ENCODE measurements at regions not wholly inside any gene's neighbourhood (a gene's known extent, or its start where the extent isn't known, plus 50 kb on each side); places are given as distances from the start of the nearest gene placed in this dataset.

DNA sequence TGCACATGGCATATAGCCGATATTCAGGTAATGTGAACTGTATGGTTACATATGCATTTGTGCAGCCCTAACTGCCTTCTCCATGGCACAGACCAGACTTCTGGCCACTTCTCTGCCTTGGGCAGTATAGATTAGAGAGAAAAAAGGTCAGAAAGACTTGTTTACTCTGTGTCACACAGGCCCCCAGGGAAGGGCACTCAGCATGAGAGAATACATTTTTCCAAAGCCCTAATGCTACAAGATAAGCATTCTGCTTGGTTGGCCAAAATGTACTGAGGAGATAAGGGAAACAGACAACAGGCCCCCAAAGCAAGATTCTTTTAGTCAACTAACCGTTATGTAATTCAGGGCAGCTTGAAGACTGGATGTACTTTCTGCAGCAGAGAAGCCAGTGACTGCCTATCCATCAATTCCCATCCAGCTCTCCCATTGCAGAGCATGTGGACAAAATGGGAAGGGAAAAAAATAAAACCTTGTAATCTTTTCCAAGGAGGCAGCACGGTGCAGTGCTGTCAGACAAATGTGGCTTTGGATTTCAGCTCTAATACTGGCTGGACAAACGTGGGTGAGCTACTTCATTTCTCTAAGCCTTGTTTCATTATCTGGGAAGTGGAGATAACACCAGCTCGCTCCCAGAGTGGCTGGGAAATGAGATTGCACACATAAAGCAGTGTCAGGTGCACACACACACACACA, 205.9 kb downstream of the NSG2 start:
- 60% methylated on average over 2 of the region's 5 CpGs for WGBS (ENCODE audit: insufficient coverage)
- Histone ChIP-seq H3K4me3 (ENCODE audit: control insufficient read depth in 1 of 2, extremely low read depth in 1 of 2, low read length in 1 of 2) (no peak overlapping the region), H3K27me3 (replicated peaks in 1 of 2; ENCODE audit: control insufficient read depth in 2 of 2, extremely low read depth in 1 of 2, insufficient read depth in 2 of 2, low read length in 1 of 2) (no peaks in the 10 kb centered on the region), H3K36me3 (ENCODE audit: control insufficient read depth in 2 of 2, extremely low read depth in 1 of 2, insufficient read depth in 1 of 2, low read length in 1 of 2) (no peaks in the 10 kb centered on the region), H3K4me1 (ENCODE audit: control insufficient read depth in 1 of 2, extremely low read depth in 1 of 2, insufficient read depth in 2 of 2, low read length in 2 of 2) (no peaks in the 10 kb centered on the region), H3K9me3 (no peaks in the 10 kb centered on the region), H3K27ac (ENCODE audit: low read length) (no peak overlapping the region)
- peaks cover 2 to 3% of the 10 kb centered on the region in 2 donors for H3K27me3 Mint-ChIP-seq
- ChIA-PET CTCF (interaction anchor here in 1 of 2 donors (0.6 kb wide), 1 partner anchor 9 kb away, joined by 3 read pairs; no protein-coding TSS in a partner anchor), POLR2A (no interaction called here)
- ATAC-seq (replicated peaks in 1 of 4) (no peak), DNase-seq (no peak)
- no peaks in the 10 kb centered on the region for H3K4me1 Mint-ChIP-seq
- no peak overlapping the region for H3K27ac Mint-ChIP-seq
- no peak overlapping the region for H3K4me3 Mint-ChIP-seq
- no peaks in the 10 kb centered on the region for H3K36me3 Mint-ChIP-seq
- H3K9me3 Mint-ChIP-seq = peaks cover 0 to 3% (median 0%) of the 10 kb centered on the region in 3 donors

- ChIA-PET CTCF (interaction anchor here in 1 of 2 donors (0.6 kb wide), 1 partner anchor 9 kb away, joined by 3 read pairs; no protein-coding TSS in a partner anchor), POLR2A (no interaction called here)
- Histone ChIP-seq H3K27me3 (replicated peaks in 1 of 2; ENCODE audit: control insufficient read depth in 2 of 2, extremely low read depth in 1 of 2, insufficient read depth in 2 of 2, low read length in 1 of 2) (no peaks in the 10 kb centered on the region), H3K9me3 (no peaks in the 10 kb centered on the region), H3K36me3 (ENCODE audit: control insufficient read depth in 2 of 2, extremely low read depth in 1 of 2, insufficient read depth in 1 of 2, low read length in 1 of 2) (no peaks in the 10 kb centered on the region), H3K4me1 (ENCODE audit: control insufficient read depth in 1 of 2, extremely low read depth in 1 of 2, insufficient read depth in 2 of 2, low read length in 2 of 2) (no peaks in the 10 kb centered on the region), H3K27ac (ENCODE audit: low read length) (no peak overlapping the region), H3K4me3 (ENCODE audit: control insufficient read depth in 1 of 2, extremely low read depth in 1 of 2, low read length in 1 of 2) (no peak overlapping the region)
- ATAC-seq (replicated peaks in 1 of 4) (no peak), DNase-seq (no peak)
- Mint-ChIP-seq H3K27me3 (peaks cover 3 to 4% of the 10 kb centered on the region in 2 donors), H3K4me1 (no peaks in the 10 kb centered on the region), H3K4me3 (no peak overlapping the region), H3K36me3 (no peaks in the 10 kb centered on the region), H3K9me3 (peaks cover 0 to 3% (median 0%) of the 10 kb centered on the region in 3 donors), H3K27ac (no peak overlapping the region)
- no CpG with 5 or more reads among the region's 1 CpG for WGBS (ENCODE audit: insufficient coverage)
Measured at GRCh38 chr5:174252121-174252520, 206.6 kb downstream of the NSG2 start.

- H3K4me3 ChIP-seq (ENCODE audit: control insufficient read depth in 1 of 2, extremely low read depth in 1 of 2, low read length in 1 of 2) = no peak overlapping the region
- peaks cover 7 to 20% of the 10 kb centered on the region in 2 donors for H3K27me3 Mint-ChIP-seq
- ATAC-seq (replicated peaks in 1 of 4) (no peak), DNase-seq (no peak)
- H3K9me3 Mint-ChIP-seq = peaks cover 0 to 8% (median 0%) of the 10 kb centered on the region in 3 donors
- H3K27ac Mint-ChIP-seq = no peak overlapping the region
- H3K27ac ChIP-seq (ENCODE audit: low read length) = no peak overlapping the region
- no peaks in the 10 kb centered on the region for H3K9me3 ChIP-seq
- no peaks in the 10 kb centered on the region for H3K27me3 ChIP-seq (replicated peaks in 1 of 2; ENCODE audit: control insufficient read depth in 2 of 2, extremely low read depth in 1 of 2, insufficient read depth in 2 of 2, low read length in 1 of 2)
- no peaks in the 10 kb centered on the region for H3K36me3 Mint-ChIP-seq
- H3K4me3 Mint-ChIP-seq = no peak overlapping the region
- CTCF ChIA-PET = no interaction called here
- H3K4me1 Mint-ChIP-seq = no peaks in the 10 kb centered on the region
- H3K36me3 ChIP-seq (ENCODE audit: control insufficient read depth in 2 of 2, extremely low read depth in 1 of 2, insufficient read depth in 1 of 2, low read length in 1 of 2) = no peaks in the 10 kb centered on the region
- whole genome bisulfite sequencing (ENCODE audit: insufficient coverage) = 53% methylated on average over 8 of the region's 8 CpGs
- POLR2A ChIA-PET = no interaction called here
- no peaks in the 10 kb centered on the region for H3K4me1 ChIP-seq (ENCODE audit: control insufficient read depth in 1 of 2, extremely low read depth in 1 of 2, insufficient read depth in 2 of 2, low read length in 2 of 2)
Measured at GRCh38 chr5:174259696-174260420, 214.4 kb downstream of the NSG2 start.

GRCh38 chr5:174271316-174271715, 225.8 kb downstream of the NSG2 start:
- CTCF ChIA-PET = no interaction called here
- H3K36me3 Mint-ChIP-seq = no peaks in the 10 kb centered on the region
- no peaks in the 10 kb centered on the region for H3K9me3 ChIP-seq
- POLR2A ChIA-PET = no interaction called here
- H3K27ac Mint-ChIP-seq = no peak overlapping the region
- H3K4me3 Mint-ChIP-seq = no peak overlapping the region
- H3K27me3 Mint-ChIP-seq = peaks cover 0 to 5% of the 10 kb centered on the region in 2 donors
- H3K27ac ChIP-seq (ENCODE audit: low read length) = no peak overlapping the region
- no peaks in the 10 kb centered on the region for H3K36me3 ChIP-seq (ENCODE audit: control insufficient read depth in 2 of 2, extremely low read depth in 1 of 2, insufficient read depth in 1 of 2, low read length in 1 of 2)
- no peaks in the 10 kb centered on the region for H3K4me1 Mint-ChIP-seq
- ATAC-seq (replicated peaks in 1 of 4) = no peak
- no peaks in the 10 kb centered on the region for H3K4me1 ChIP-seq (ENCODE audit: control insufficient read depth in 1 of 2, extremely low read depth in 1 of 2, insufficient read depth in 2 of 2, low read length in 2 of 2)
- H3K9me3 Mint-ChIP-seq = peaks cover 0 to 20% (median 0%) of the 10 kb centered on the region in 3 donors
- H3K27me3 ChIP-seq (replicated peaks in 1 of 2; ENCODE audit: control insufficient read depth in 2 of 2, extremely low read depth in 1 of 2, insufficient read depth in 2 of 2, low read length in 1 of 2) = no peaks in the 10 kb centered on the region
- no peak overlapping the region for H3K4me3 ChIP-seq (ENCODE audit: control insufficient read depth in 1 of 2, extremely low read depth in 1 of 2, low read length in 1 of 2)
- WGBS (ENCODE audit: insufficient coverage) = no CpG with 5 or more reads among the region's 1 CpG
- no peak for DNase-seq

DNA sequence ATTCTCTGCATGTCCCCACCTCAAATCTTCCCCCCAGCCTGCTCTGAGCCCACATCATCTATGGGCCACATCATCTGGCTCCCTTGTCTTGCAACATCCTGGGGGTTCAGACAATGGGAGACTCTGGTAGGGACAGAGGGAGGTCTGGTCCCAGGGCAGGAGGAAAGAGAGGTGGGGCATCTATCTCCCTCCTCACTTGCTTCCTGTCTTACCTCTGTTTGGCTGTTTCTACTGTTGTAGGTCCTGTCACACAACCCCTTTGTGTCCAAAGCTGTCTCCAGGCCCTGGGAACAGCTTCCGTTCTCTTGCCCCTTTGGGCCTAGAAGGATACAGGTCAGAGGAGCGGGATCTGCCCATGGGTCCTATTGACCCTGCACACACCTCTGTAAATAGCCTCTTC, 227.2 kb downstream of the NSG2 start:
- Mint-ChIP-seq H3K36me3 (no peaks in the 10 kb centered on the region), H3K27me3 (peaks cover 0 to 5% of the 10 kb centered on the region in 2 donors), H3K9me3 (peaks cover 0 to 17% (median 0%) of the 10 kb centered on the region in 3 donors), H3K4me1 (no peaks in the 10 kb centered on the region), H3K27ac (no peak overlapping the region), H3K4me3 (no peak overlapping the region)
- ChIA-PET CTCF (no interaction called here), POLR2A (no interaction called here)
- no peak for ATAC-seq (replicated peaks in 1 of 4)
- Histone ChIP-seq H3K27me3 (replicated peaks in 1 of 2; ENCODE audit: control insufficient read depth in 2 of 2, extremely low read depth in 1 of 2, insufficient read depth in 2 of 2, low read length in 1 of 2) (no peaks in the 10 kb centered on the region), H3K36me3 (ENCODE audit: control insufficient read depth in 2 of 2, extremely low read depth in 1 of 2, insufficient read depth in 1 of 2, low read length in 1 of 2) (no peaks in the 10 kb centered on the region), H3K4me1 (ENCODE audit: control insufficient read depth in 1 of 2, extremely low read depth in 1 of 2, insufficient read depth in 2 of 2, low read length in 2 of 2) (no peaks in the 10 kb centered on the region), H3K27ac (ENCODE audit: low read length) (no peak overlapping the region), H3K4me3 (ENCODE audit: control insufficient read depth in 1 of 2, extremely low read depth in 1 of 2, low read length in 1 of 2) (no peak overlapping the region), H3K9me3 (no peaks in the 10 kb centered on the region)
- no peak for DNase-seq
- 80% methylated on average over 2 of the region's 2 CpGs for WGBS (ENCODE audit: insufficient coverage)

DNA sequence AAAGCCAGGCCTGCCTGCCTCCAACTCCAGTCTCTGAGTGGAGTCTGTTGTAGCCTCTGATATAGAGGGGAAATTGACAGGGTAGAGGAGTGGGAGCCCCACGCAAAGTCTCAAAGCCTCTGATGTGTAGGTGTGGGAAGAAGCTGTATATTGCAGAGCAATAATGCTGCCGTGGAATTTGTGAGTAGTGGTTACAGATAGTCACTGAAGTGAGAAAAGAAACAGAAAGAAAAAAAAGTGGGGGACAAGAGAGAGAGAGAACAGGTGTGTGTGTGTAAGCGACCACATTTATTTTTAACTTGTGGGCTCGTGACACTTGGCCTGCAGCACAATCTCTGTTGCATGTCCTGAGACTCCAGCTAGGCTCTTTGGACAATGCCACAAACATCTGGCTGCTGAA, 227.8 kb downstream of the NSG2 start:
- no peak for DNase-seq
- no peaks in the 10 kb centered on the region for H3K4me1 ChIP-seq (ENCODE audit: control insufficient read depth in 1 of 2, extremely low read depth in 1 of 2, insufficient read depth in 2 of 2, low read length in 2 of 2)
- Mint-ChIP-seq H3K9me3 (peaks cover 0 to 14% (median 0%) of the 10 kb centered on the region in 3 donors), H3K4me1 (no peaks in the 10 kb centered on the region), H3K27ac (no peak overlapping the region), H3K27me3 (peaks cover 0 to 5% of the 10 kb centered on the region in 2 donors), H3K4me3 (no peak overlapping the region), H3K36me3 (no peaks in the 10 kb centered on the region)
- ChIA-PET POLR2A (no interaction called here), CTCF (no interaction called here)
- H3K36me3 ChIP-seq (ENCODE audit: control insufficient read depth in 2 of 2, extremely low read depth in 1 of 2, insufficient read depth in 1 of 2, low read length in 1 of 2) = no peaks in the 10 kb centered on the region
- H3K27me3 ChIP-seq (replicated peaks in 1 of 2; ENCODE audit: control insufficient read depth in 2 of 2, extremely low read depth in 1 of 2, insufficient read depth in 2 of 2, low read length in 1 of 2) = no peaks in the 10 kb centered on the region
- no peak overlapping the region for H3K27ac ChIP-seq (ENCODE audit: low read length)
- no peaks in the 10 kb centered on the region for H3K9me3 ChIP-seq
- ATAC-seq (replicated peaks in 1 of 4) = no peak
- 40% methylated on average over 4 of the region's 4 CpGs for WGBS (ENCODE audit: insufficient coverage)
- no peak overlapping the region for H3K4me3 ChIP-seq (ENCODE audit: control insufficient read depth in 1 of 2, extremely low read depth in 1 of 2, low read length in 1 of 2)

Measured in T-cell (primary cell).